H1 (cell line): ENCODE measurements at regions not wholly inside any gene's neighbourhood (a gene's known extent, or its start where the extent isn't known, plus 50 kb on each side); places are given as distances from the start of the nearest gene placed in this dataset.

Experiments
- GABPA ChIP-seq: IDR thresholded peaks from 2 replicates; pipeline ENCODE4 v1.6.1; 2011; ENCODE audit warnings: mild to moderate bottlenecking, low read length, moderate library complexity, borderline replicate concordance; ENCODE audit not compliant: insufficient read depth
- GTF2F1 ChIP-seq: IDR thresholded peaks from 2 replicates; pipeline ENCODE4 v1.6.1; 2012; ENCODE audit warnings: low read depth, low read length, improper control_type of control experiment, borderline replicate concordance
- NANOG ChIP-seq: IDR thresholded peaks from 2 replicates; pipeline ENCODE4 v1.6.1; 2011; ENCODE audit warnings: low read length, low read depth, mild to moderate bottlenecking, inconsistent platforms; ENCODE audit not compliant: insufficient read depth, poor library complexity, severe bottlenecking
- RBBP5 ChIP-seq: IDR thresholded peaks from 2 replicates; pipeline ENCODE4 v1.7.1; 2012; ENCODE audit warnings: low read depth, mild to moderate bottlenecking, inconsistent platforms, low read length, moderate library complexity, borderline replicate concordance
- RNF2 ChIP-seq: fragments of 200-900, 300-1000 bp; sonication (generic); IDR thresholded peaks from 2 replicates; pipeline ENCODE4 v1.7.1; 2016; ENCODE audit warnings: borderline replicate concordance, low read depth, mild to moderate bottlenecking, antibody characterized with exemption, low read length; ENCODE audit not compliant: poor library complexity, severe bottlenecking; ENCODE audit errors: missing control alignments
- SIN3A ChIP-seq, 2 experiments: IDR thresholded peaks in 1 of 2; conservative IDR thresholded peaks in 1 of 2; 2 replicates each; pipeline ENCODE4 v1.6.1; 2011 to 2012; ENCODE audit warnings: low read length in 2 of 2, improper control_type of control experiment in 1 of 2, low read depth in 1 of 2, mild to moderate bottlenecking in 1 of 2
- TBP ChIP-seq: IDR thresholded peaks from 2 replicates; pipeline ENCODE4 v1.6.1; 2011; ENCODE audit warnings: low read depth, low read length, improper control_type of control experiment
- TF ChIP-seq, protein P1 (sequence below): fragments of 300-600 bp; sonication (generic); IDR thresholded peaks from 2 replicates; pipeline ENCODE4 v1.7.1; 2012; ENCODE audit warnings: low read length, moderate library complexity, mild to moderate bottlenecking, inconsistent platforms; ENCODE audit not compliant: insufficient replicate concordance
- TF ChIP-seq, protein P2 (sequence below): IDR thresholded peaks from 2 replicates; pipeline ENCODE4 v1.6.1; 2012; ENCODE audit warnings: low read length, inconsistent platforms

GRCh38 chr21:28186604-28187003 is 806.1 kb downstream of the LTN1 start (continued):
- TF ChIP-seq, protein P1, sequence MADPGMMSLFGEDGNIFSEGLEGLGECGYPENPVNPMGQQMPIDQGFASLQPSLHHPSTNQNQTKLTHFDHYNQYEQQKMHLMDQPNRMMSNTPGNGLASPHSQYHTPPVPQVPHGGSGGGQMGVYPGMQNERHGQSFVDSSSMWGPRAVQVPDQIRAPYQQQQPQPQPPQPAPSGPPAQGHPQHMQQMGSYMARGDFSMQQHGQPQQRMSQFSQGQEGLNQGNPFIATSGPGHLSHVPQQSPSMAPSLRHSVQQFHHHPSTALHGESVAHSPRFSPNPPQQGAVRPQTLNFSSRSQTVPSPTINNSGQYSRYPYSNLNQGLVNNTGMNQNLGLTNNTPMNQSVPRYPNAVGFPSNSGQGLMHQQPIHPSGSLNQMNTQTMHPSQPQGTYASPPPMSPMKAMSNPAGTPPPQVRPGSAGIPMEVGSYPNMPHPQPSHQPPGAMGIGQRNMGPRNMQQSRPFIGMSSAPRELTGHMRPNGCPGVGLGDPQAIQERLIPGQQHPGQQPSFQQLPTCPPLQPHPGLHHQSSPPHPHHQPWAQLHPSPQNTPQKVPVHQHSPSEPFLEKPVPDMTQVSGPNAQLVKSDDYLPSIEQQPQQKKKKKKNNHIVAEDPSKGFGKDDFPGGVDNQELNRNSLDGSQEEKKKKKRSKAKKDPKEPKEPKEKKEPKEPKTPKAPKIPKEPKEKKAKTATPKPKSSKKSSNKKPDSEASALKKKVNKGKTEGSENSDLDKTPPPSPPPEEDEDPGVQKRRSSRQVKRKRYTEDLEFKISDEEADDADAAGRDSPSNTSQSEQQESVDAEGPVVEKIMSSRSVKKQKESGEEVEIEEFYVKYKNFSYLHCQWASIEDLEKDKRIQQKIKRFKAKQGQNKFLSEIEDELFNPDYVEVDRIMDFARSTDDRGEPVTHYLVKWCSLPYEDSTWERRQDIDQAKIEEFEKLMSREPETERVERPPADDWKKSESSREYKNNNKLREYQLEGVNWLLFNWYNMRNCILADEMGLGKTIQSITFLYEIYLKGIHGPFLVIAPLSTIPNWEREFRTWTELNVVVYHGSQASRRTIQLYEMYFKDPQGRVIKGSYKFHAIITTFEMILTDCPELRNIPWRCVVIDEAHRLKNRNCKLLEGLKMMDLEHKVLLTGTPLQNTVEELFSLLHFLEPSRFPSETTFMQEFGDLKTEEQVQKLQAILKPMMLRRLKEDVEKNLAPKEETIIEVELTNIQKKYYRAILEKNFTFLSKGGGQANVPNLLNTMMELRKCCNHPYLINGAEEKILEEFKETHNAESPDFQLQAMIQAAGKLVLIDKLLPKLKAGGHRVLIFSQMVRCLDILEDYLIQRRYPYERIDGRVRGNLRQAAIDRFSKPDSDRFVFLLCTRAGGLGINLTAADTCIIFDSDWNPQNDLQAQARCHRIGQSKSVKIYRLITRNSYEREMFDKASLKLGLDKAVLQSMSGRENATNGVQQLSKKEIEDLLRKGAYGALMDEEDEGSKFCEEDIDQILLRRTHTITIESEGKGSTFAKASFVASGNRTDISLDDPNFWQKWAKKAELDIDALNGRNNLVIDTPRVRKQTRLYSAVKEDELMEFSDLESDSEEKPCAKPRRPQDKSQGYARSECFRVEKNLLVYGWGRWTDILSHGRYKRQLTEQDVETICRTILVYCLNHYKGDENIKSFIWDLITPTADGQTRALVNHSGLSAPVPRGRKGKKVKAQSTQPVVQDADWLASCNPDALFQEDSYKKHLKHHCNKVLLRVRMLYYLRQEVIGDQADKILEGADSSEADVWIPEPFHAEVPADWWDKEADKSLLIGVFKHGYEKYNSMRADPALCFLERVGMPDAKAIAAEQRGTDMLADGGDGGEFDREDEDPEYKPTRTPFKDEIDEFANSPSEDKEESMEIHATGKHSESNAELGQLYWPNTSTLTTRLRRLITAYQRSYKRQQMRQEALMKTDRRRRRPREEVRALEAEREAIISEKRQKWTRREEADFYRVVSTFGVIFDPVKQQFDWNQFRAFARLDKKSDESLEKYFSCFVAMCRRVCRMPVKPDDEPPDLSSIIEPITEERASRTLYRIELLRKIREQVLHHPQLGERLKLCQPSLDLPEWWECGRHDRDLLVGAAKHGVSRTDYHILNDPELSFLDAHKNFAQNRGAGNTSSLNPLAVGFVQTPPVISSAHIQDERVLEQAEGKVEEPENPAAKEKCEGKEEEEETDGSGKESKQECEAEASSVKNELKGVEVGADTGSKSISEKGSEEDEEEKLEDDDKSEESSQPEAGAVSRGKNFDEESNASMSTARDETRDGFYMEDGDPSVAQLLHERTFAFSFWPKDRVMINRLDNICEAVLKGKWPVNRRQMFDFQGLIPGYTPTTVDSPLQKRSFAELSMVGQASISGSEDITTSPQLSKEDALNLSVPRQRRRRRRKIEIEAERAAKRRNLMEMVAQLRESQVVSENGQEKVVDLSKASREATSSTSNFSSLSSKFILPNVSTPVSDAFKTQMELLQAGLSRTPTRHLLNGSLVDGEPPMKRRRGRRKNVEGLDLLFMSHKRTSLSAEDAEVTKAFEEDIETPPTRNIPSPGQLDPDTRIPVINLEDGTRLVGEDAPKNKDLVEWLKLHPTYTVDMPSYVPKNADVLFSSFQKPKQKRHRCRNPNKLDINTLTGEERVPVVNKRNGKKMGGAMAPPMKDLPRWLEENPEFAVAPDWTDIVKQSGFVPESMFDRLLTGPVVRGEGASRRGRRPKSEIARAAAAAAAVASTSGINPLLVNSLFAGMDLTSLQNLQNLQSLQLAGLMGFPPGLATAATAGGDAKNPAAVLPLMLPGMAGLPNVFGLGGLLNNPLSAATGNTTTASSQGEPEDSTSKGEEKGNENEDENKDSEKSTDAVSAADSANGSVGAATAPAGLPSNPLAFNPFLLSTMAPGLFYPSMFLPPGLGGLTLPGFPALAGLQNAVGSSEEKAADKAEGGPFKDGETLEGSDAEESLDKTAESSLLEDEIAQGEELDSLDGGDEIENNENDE = no peak
- no peak for TF ChIP-seq TBP
- TF ChIP-seq SIN3A (conservative IDR thresholded peaks at IDR 0.05 in 1 of 2, IDR thresholded peaks at IDR 0.05 in 1 of 2; ENCODE audit: low read depth in 1 of 2, low read length in 2 of 2) = no peak
- TF ChIP-seq RBBP5 = no peak
- TF ChIP-seq GTF2F1 = no peak
- TF ChIP-seq GABPA = no peak
- no peak for TF ChIP-seq RNF2
- no peak for TF ChIP-seq NANOG
- TF ChIP-seq, protein P2, sequence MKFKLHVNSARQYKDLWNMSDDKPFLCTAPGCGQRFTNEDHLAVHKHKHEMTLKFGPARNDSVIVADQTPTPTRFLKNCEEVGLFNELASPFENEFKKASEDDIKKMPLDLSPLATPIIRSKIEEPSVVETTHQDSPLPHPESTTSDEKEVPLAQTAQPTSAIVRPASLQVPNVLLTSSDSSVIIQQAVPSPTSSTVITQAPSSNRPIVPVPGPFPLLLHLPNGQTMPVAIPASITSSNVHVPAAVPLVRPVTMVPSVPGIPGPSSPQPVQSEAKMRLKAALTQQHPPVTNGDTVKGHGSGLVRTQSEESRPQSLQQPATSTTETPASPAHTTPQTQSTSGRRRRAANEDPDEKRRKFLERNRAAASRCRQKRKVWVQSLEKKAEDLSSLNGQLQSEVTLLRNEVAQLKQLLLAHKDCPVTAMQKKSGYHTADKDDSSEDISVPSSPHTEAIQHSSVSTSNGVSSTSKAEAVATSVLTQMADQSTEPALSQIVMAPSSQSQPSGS = no peak
